ENCODE measurements at regions not wholly inside any gene's neighbourhood (a gene's known extent, or its start where the extent isn't known, plus 50 kb on each side); places are given as distances from the start of the nearest gene placed in this dataset.

GRCh38 chr17:74012465-74012864 lies 191.0 kb upstream of the RPL38 start:
- no peak for DNase-seq (ENCODE audit: low spot score)
- TF ChIP-seq, protein P1, sequence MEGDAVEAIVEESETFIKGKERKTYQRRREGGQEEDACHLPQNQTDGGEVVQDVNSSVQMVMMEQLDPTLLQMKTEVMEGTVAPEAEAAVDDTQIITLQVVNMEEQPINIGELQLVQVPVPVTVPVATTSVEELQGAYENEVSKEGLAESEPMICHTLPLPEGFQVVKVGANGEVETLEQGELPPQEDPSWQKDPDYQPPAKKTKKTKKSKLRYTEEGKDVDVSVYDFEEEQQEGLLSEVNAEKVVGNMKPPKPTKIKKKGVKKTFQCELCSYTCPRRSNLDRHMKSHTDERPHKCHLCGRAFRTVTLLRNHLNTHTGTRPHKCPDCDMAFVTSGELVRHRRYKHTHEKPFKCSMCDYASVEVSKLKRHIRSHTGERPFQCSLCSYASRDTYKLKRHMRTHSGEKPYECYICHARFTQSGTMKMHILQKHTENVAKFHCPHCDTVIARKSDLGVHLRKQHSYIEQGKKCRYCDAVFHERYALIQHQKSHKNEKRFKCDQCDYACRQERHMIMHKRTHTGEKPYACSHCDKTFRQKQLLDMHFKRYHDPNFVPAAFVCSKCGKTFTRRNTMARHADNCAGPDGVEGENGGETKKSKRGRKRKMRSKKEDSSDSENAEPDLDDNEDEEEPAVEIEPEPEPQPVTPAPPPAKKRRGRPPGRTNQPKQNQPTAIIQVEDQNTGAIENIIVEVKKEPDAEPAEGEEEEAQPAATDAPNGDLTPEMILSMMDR (IDR thresholded peaks at IDR 0.05; ENCODE audit: extremely low read depth, insufficient read depth, missing control alignments), result no peak
- in situ Hi-C loops (cut with MboI; ENCODE audit: low pct_unique_long_range_greater_than_20kb, low sequenced_read_pairs, unreplicated experiment), result no loop called here

DNA sequence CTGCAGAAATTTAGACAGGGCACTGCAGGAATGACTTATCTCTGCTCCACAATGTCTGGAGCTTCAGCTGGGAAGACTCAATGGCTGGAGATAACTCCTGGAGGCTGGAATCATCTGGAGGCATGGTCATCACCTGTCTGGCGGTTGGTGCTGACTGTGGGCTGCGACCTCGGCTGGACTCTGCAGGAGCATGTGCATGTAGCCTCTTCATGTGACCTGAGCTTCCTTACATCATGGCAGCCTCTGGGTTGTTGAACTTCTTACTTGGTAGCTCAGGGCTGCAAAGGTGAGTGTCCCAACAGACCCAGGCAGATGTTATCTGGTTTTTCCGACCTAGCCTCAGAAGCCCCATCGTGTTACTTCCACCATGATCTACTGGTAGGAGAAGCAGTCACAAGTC lies 188.2 kb upstream of the RPL38 start:
- TF ChIP-seq, protein P1 (IDR thresholded peaks at IDR 0.05; ENCODE audit: extremely low read depth, insufficient read depth, missing control alignments), result no peak
- in situ Hi-C loops (cut with MboI; ENCODE audit: low pct_unique_long_range_greater_than_20kb, low sequenced_read_pairs, unreplicated experiment), result no loop called here
- DNase-seq (ENCODE audit: low spot score), result no peak

DNA sequence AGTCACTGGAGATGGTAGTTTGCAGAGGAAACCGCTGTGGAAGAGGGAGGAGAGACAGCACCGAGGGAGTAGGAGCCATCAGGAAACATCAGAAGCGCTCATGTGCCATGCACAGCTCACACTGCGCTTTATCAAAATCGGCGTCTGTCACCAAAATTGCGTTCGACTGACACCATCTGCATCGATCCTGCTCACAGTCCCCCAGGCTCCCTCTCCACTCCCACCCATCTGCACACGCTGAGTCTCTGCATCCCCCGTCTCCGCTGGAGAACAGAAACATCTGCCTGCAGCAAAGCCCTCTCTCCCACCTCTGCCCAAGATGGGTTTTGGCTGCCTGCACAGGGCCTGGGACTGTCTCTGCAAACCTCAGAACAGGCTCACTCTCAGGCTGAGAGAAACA lies 187.5 kb upstream of the RPL38 start:
- no peak for DNase-seq (ENCODE audit: low spot score)
- TF ChIP-seq, protein P1 (IDR thresholded peaks at IDR 0.05; ENCODE audit: extremely low read depth, insufficient read depth, missing control alignments), result no peak
- in situ Hi-C loops (cut with MboI; ENCODE audit: low pct_unique_long_range_greater_than_20kb, low sequenced_read_pairs, unreplicated experiment), result no loop called here

DNA sequence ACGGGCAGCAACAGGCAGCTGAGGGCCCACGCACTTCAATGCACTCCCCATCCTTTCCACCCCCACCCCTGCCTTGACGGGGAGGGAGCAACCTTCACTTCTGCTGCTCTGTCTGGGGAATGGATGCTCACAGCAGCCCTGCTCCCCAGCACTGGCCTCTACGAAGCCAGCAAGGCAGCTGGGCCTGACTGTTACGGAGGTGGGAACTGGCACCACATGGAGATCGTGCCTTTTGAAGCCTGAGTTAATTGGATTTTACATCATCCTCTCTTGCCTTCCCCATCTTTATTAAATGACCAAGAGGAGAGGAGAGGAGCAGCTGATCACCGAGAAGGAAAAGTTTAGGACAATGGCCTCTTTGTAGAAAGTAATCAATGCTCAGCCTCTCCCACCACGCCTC lies 187.0 kb upstream of the RPL38 start:
- no peak for DNase-seq (ENCODE audit: low spot score)
- TF ChIP-seq, protein P1 (IDR thresholded peaks at IDR 0.05; ENCODE audit: extremely low read depth, insufficient read depth, missing control alignments), result no peak
- in situ Hi-C loops (cut with MboI; ENCODE audit: low pct_unique_long_range_greater_than_20kb, low sequenced_read_pairs, unreplicated experiment), result no loop called here

DNA sequence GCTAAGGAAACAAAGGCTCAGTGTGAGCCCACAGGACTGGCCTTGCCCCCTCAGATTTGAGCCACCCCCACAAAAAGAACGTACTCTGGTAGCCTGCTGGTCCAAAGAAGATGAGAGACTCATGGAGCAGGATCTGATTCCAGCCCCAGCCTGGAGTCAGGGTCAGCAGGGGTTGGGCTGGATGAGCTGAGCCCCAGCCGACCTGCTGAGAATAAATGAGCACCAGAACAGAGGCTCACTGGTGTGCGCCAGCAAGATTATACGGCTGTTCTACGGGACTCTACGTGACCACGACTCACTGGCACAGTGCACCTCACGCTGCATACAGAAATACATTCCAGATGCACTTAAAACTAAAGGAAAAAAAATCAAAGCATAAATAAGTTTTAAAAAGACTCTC lies 186.0 kb upstream of the RPL38 start:
- DNase-seq (ENCODE audit: low spot score), result no peak
- in situ Hi-C loops (cut with MboI; ENCODE audit: low pct_unique_long_range_greater_than_20kb, low sequenced_read_pairs, unreplicated experiment), result no loop called here
- TF ChIP-seq, protein P1 (IDR thresholded peaks at IDR 0.05; ENCODE audit: extremely low read depth, insufficient read depth, missing control alignments), result no peak

DNA sequence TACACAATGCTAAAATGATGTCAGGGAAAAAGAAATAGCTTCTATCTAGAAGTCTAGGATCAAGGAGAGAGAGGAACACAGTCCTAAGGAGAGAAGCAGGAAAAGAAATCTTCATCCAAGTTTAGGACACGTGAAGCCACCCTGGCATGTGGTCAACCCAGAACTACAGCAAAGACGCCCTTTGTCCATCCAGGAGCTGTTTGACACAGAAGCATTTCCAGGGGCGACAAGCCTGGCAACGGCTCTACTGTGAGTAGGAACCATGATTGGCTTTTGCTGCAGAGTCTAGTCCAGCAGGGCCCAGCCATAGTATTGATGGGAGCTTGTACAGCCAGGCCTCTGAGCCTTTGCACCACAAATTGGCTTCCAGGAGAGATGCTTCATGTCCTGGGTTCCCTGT lies 185.4 kb upstream of the RPL38 start:
- in situ Hi-C loops (cut with MboI; ENCODE audit: low pct_unique_long_range_greater_than_20kb, low sequenced_read_pairs, unreplicated experiment), result no loop called here
- DNase-seq (ENCODE audit: low spot score), result no peak
- TF ChIP-seq, protein P1 (IDR thresholded peaks at IDR 0.05; ENCODE audit: extremely low read depth, insufficient read depth, missing control alignments), result no peak

DNA sequence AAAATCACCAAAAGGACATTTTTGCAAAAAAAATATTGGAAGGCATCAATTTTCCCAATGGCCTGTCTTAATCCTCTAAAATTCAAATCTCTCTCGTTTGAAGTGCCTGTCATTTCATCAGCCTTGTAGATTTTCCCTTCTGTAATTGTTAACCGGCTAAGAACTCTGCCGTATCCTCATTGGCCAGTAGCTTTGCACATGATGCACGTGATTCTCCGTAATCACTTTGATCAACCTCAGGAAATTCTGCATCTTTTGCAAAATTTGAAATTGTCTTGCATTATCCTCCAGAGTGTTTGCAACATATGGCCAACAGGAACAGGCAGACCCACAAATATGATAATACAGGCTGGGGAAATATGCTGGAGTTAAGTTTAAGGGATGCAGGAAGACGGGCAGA lies 184.2 kb upstream of the RPL38 start:
- DNase-seq (ENCODE audit: low spot score), result no peak
- in situ Hi-C loops (cut with MboI; ENCODE audit: low pct_unique_long_range_greater_than_20kb, low sequenced_read_pairs, unreplicated experiment), result no loop called here
- TF ChIP-seq, protein P1 (IDR thresholded peaks at IDR 0.05; ENCODE audit: extremely low read depth, insufficient read depth, missing control alignments), result no peak

Data from GM13977 (cell line).